NCI-H226 (cell line): ENCODE measurements at regions not wholly inside any gene's neighbourhood (a gene's known extent, or its start where the extent isn't known, plus 50 kb on each side); places are given as distances from the start of the nearest gene placed in this dataset.

ENCODE experiments used
- DNase-seq: peaks from one replicate; pipeline ENCODE4 v3.0.0-alpha.2; 2015

- DNase-seq = no peak
Measured at GRCh38 chr10:88138319-88138848, 275.0 kb downstream of the PTEN start.

- no peak for DNase-seq
Measured at GRCh38 chr10:88147000-88147798, 283.8 kb downstream of the PTEN start.

- peak; percentile 32 for DNase-seq
Measured at GRCh38 chr10:88149906-88150305, 286.5 kb downstream of the PTEN start.

GRCh38 chr10:88150339-88150738 is 286.9 kb downstream of the PTEN start:
- peak; percentile 52 for DNase-seq

GRCh38 chr10:88152728-88153133 is 289.3 kb downstream of the PTEN start:
- DNase-seq = peak; percentile 91

GRCh38 chr10:88154596-88155250 is 291.3 kb downstream of the PTEN start:
- DNase-seq = no peak

- peak; percentile 65 for DNase-seq
Measured at GRCh38 chr10:88156341-88156740, 292.9 kb downstream of the PTEN start.

- DNase-seq = peak; percentile 87
Measured at GRCh38 chr10:88157981-88158465, 294.6 kb downstream of the PTEN start.

- DNase-seq = peak; percentile 15
Measured at GRCh38 chr10:88158526-88159122, 295.2 kb downstream of the PTEN start.

GRCh38 chr10:88159127-88159829 is 295.9 kb downstream of the PTEN start:
- peak; percentile 25 for DNase-seq

- no peak for DNase-seq
Measured at GRCh38 chr10:88161070-88161469, 297.6 kb downstream of the PTEN start.

- no peak for DNase-seq
Measured at GRCh38 chr10:88161756-88162155, 298.3 kb downstream of the PTEN start.

- DNase-seq = no peak
Measured at GRCh38 chr10:88162852-88163251, 299.4 kb downstream of the PTEN start.

GRCh38 chr10:88163572-88163971 is 300.1 kb downstream of the PTEN start:
- DNase-seq = no peak

GRCh38 chr10:88164471-88164870 is 301.0 kb downstream of the PTEN start:
- no peak for DNase-seq

GRCh38 chr10:88165849-88166271 is 302.4 kb downstream of the PTEN start:
- no peak for DNase-seq

GRCh38 chr10:88168171-88169036 is 305.0 kb downstream of the PTEN start:
- no peak for DNase-seq

- DNase-seq = no peak
Measured at GRCh38 chr10:88169037-88169319, 305.6 kb downstream of the PTEN start.

GRCh38 chr10:88170628-88171027 is 307.2 kb downstream of the PTEN start:
- DNase-seq = no peak

- no peak for DNase-seq
Measured at GRCh38 chr10:88172159-88172558, 308.7 kb downstream of the PTEN start.

GRCh38 chr10:88174391-88174790 is 311.0 kb downstream of the PTEN start:
- no peak for DNase-seq

GRCh38 chr10:88178758-88179157 is 315.3 kb downstream of the PTEN start:
- no peak for DNase-seq
